GM12874 (cell line): ENCODE measurements at regions not wholly inside any gene's neighbourhood (a gene's known extent, or its start where the extent isn't known, plus 50 kb on each side); places are given as distances from the start of the nearest gene placed in this dataset.

Experiments
- TF ChIP-seq, protein P1 (sequence below): IDR thresholded peaks from 2 replicates; pipeline ENCODE4 v1.5.1; 2011; ENCODE audit warnings: low read depth, mild to moderate bottlenecking, control low read depth, low read length, moderate library complexity; ENCODE audit not compliant: insufficient read depth

DNA sequence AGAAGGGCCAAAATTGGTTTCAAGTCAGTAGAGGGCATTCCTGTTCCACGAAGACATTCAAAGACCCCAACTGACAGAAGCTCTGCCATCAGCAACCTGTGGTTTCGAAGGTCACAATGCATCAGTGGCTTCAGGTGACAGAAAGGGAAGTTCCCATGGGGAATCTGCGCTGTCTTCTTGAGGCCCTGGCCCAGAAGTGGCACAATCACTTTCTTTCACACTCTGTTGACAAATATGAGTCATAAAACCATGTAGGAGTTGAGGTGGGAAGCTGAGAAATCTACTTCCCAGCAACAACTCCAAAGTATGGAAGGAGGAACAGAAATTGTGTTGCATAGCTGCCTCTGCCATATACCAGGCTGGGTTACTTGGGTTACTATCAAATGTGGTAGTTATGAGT is 621.1 kb upstream of the FANCL start:
- TF ChIP-seq, protein P1, sequence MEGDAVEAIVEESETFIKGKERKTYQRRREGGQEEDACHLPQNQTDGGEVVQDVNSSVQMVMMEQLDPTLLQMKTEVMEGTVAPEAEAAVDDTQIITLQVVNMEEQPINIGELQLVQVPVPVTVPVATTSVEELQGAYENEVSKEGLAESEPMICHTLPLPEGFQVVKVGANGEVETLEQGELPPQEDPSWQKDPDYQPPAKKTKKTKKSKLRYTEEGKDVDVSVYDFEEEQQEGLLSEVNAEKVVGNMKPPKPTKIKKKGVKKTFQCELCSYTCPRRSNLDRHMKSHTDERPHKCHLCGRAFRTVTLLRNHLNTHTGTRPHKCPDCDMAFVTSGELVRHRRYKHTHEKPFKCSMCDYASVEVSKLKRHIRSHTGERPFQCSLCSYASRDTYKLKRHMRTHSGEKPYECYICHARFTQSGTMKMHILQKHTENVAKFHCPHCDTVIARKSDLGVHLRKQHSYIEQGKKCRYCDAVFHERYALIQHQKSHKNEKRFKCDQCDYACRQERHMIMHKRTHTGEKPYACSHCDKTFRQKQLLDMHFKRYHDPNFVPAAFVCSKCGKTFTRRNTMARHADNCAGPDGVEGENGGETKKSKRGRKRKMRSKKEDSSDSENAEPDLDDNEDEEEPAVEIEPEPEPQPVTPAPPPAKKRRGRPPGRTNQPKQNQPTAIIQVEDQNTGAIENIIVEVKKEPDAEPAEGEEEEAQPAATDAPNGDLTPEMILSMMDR: no peak

DNA sequence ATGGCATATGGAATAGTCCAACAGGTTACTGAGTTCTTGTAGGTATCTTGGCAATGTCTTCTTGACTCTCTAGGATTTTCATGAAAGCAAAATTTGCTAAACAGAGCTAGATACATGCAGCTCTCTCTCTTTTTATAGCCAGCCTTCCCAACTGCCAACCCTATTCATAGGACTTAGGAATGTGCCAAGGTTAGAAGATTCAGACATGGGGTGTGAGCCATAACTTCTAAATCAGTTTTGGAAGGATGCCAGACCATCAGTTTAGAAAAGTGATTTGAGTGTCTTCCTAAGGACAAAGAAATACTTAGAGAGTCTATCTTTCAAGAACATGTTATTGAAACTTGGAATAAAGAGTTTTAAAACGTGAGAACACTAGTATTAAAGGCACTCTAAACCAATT is 619.5 kb upstream of the FANCL start:
- TF ChIP-seq, protein P1: no peak

DNA sequence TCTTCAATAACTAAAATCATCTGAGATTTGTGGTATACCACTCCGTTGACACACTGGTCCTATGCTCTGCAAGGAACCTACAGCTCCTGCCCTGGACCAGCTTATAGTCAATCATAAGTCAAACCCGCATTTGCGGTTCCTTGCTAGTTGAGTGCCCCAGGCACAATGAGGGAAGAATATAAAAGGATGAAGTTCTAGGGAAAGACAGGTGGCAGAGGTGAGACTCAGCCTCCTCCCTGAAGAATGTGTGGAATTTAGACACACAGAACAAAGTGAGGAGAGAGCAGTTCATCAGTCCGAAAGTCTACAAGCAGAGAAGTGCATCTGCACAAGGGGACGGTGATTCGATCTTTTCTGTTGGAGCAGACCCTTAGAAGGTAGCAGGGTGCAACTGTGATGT is 615.0 kb upstream of the FANCL start:
- TF ChIP-seq, protein P1: no peak

DNA sequence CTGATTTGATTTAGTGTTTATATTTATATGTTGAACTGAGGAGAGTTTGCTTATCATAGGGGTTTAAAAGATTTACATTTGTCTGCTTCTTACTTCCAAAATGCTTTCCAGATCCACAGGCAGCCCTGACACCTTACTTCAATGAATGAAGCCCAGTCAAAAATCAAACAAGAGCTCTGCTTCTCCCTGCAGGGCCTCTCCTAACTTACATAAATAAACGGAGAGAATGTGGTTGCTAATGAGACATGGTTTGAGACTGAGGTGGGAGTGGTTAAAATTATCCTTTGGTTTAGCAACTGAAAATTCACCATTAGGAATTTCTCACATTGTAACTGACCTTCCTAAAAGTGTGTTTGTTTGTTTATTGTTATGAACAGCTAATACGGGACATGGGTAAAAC is 612.3 kb upstream of the FANCL start:
- TF ChIP-seq, protein P1: no peak

DNA sequence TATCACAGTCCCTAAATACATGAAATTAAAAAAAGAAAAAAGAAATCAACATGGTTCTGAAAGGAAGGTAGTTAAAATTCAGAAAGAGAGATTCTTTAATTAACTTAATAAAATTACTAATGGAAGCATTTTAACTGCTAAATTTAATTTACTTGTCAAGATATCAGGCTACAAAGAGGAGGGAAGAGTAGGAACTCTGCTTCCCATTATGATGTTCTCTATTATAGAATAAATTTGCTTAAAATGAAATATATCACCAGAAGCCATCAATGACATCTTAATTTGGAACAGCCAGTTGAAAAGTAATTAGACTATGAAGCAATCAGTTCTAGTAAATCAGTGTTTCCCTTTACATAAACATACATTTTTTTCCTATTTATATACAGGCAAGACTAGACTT is 611.8 kb upstream of the FANCL start:
- TF ChIP-seq, protein P1: no peak

DNA sequence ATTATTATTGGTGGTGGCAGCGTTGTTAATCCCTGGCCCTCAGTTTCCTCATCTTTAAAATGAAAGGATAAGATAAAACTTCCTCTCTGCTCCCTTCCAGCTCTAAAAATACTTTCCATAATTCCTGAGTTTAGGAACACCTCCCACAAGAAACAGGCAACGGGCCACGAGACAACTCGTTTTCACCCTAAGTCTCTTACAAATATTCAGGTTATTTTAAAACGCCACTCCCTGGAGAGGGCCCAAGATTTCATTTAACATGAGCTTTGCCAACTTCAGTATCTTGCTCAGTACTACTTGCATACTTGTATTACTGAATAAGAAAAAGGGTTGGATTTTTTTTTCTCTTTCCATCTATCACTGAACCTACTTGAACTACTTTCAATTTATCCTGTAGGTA is 611.1 kb upstream of the FANCL start:
- TF ChIP-seq, protein P1: no peak

DNA sequence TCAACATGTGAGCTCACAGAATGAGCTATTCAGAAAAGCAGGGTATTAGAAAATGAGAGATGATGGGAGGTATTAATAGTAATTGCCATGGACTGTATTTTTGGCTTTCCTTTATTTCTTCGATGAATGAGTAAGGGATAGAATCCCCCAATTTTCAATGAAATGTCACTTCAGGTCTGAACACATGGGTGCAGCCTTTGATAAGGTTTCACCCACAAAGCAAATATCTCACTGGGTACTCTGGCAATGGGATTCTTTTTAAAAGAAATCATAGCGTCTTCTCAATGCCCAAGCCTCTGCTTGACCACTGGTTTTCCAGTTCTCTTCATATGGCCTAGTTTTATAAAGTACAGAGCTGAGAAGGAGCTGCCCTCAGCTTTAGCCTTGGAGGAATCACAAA is 610.5 kb upstream of the FANCL start:
- TF ChIP-seq, protein P1: no peak

DNA sequence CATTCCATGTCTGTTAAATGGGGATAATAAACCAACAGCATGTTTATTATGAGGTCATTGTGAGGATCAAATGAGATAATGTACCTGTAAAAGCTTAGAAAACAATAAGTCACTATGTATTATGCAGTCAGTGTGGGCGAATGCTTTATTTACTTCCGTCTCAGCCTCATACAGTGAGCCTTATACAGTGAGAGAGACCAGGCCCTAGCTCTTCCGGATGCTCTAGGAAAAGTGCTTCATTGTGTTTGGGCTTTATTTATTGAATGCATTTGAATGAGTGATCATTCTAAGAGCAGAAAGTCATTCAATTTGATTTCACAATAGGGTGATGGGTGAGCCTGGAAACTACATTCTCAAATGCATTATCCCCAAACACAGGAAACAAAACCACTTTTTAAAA is 603.9 kb upstream of the FANCL start:
- TF ChIP-seq, protein P1: no peak
